PFSK-1 (cell line): ENCODE measurements at regions not wholly inside any gene's neighbourhood (a gene's known extent, or its start where the extent isn't known, plus 50 kb on each side); places are given as distances from the start of the nearest gene placed in this dataset.

Source experiments
- POLR2AphosphoS5 ChIP-seq: IDR thresholded peaks from 2 replicates; pipeline ENCODE4 v1.6.1; 2012; ENCODE audit warnings: low read depth, mild to moderate bottlenecking, control low read depth, low read length, moderate library complexity
- TAF1 ChIP-seq: IDR thresholded peaks from 2 replicates; pipeline ENCODE4 v1.6.1; 2012; ENCODE audit warnings: low read length, control low read depth, borderline replicate concordance; ENCODE audit not compliant: insufficient read depth
- TF ChIP-seq, protein P1 (sequence below), 2 experiments: IDR thresholded peaks; 2 replicates each; pipeline versions ENCODE4 v1.6.1 to v1.8.0; 2011 to 2012; ENCODE audit warnings: low read depth in 2 of 2, low read length in 2 of 2, control low read depth in 1 of 2, inconsistent platforms in 1 of 2, mild to moderate bottlenecking in 1 of 2, moderate library complexity in 1 of 2; ENCODE audit not compliant: insufficient read depth in 1 of 2

DNA sequence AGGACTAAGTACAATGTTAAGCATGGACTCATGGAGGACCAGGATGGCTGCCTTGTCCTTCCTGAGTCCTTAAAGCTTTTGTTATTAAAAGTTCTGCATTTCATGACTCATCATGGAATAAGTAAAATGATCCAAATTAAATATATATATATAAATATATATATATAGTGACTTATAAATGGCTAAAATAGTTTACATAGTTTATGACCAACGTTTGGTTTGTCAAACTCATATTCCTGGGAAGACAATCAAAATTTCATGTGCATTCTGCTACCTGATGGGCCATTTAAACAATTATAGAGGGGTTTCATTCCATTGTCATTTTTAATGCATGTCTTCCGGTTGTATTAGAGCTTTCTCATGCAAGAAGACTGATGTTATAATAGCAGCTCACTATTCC lies 1190.7 kb downstream of the FSCB start:
- TF ChIP-seq, protein P1, sequence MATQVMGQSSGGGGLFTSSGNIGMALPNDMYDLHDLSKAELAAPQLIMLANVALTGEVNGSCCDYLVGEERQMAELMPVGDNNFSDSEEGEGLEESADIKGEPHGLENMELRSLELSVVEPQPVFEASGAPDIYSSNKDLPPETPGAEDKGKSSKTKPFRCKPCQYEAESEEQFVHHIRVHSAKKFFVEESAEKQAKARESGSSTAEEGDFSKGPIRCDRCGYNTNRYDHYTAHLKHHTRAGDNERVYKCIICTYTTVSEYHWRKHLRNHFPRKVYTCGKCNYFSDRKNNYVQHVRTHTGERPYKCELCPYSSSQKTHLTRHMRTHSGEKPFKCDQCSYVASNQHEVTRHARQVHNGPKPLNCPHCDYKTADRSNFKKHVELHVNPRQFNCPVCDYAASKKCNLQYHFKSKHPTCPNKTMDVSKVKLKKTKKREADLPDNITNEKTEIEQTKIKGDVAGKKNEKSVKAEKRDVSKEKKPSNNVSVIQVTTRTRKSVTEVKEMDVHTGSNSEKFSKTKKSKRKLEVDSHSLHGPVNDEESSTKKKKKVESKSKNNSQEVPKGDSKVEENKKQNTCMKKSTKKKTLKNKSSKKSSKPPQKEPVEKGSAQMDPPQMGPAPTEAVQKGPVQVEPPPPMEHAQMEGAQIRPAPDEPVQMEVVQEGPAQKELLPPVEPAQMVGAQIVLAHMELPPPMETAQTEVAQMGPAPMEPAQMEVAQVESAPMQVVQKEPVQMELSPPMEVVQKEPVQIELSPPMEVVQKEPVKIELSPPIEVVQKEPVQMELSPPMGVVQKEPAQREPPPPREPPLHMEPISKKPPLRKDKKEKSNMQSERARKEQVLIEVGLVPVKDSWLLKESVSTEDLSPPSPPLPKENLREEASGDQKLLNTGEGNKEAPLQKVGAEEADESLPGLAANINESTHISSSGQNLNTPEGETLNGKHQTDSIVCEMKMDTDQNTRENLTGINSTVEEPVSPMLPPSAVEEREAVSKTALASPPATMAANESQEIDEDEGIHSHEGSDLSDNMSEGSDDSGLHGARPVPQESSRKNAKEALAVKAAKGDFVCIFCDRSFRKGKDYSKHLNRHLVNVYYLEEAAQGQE (IDR thresholded peaks at IDR 0.05; ENCODE audit: insufficient read depth in 1 of 2, low read depth in 2 of 2, low read length in 2 of 2) = no peak
- no peak for TF ChIP-seq POLR2AphosphoS5
- TF ChIP-seq TAF1 = no peak
